Adipocyte (in vitro differentiated cells): ENCODE measurements at regions not wholly inside any gene's neighbourhood (a gene's known extent, or its start where the extent isn't known, plus 50 kb on each side); places are given as distances from the start of the nearest gene placed in this dataset.
"Not testable (repeated sequence)": the region's sequence is repeated elsewhere in the genome, so short reads cannot be mapped to it uniquely, and the experiment has no call there.

Experiments
- DNase-seq: peaks from one replicate; pipeline ENCODE4 v3.0.0-alpha.2; 2015; ENCODE audit warnings: low read depth
- H3K27me3 ChIP-seq: replicated peaks from 2 replicates; pipeline ENCODE4 v1.7.0; 2013; ENCODE audit warnings: mild to moderate bottlenecking, low read length, moderate library complexity; ENCODE audit not compliant: control insufficient read depth, insufficient read depth
- H3K36me3 ChIP-seq: 2 replicates; pipeline ENCODE4 v1.7.0; 2013; ENCODE audit warnings: low read length, mild to moderate bottlenecking, moderate library complexity; ENCODE audit not compliant: control insufficient read depth, insufficient read depth, severe bottlenecking
- H3K4me1 ChIP-seq: 2 replicates; pipeline ENCODE4 v1.7.0; 2013; ENCODE audit warnings: mild to moderate bottlenecking, low read length, moderate library complexity; ENCODE audit not compliant: control insufficient read depth, insufficient read depth
- H3K4me3 ChIP-seq: 2 replicates; pipeline ENCODE4 v1.7.0; 2013; ENCODE audit warnings: mild to moderate bottlenecking, low read length, moderate library complexity
- H3K9ac ChIP-seq: 2 replicates; pipeline ENCODE4 v1.7.0; 2013; ENCODE audit warnings: mild to moderate bottlenecking, low read length, moderate library complexity
- H3K9me3 ChIP-seq: 2 replicates; pipeline ENCODE4 v1.7.0; 2013; ENCODE audit warnings: mild to moderate bottlenecking, low read length, moderate library complexity; ENCODE audit not compliant: control insufficient read depth

GRCh38 chr4:72901553-72901952 is 168.0 kb downstream of the COX18 start:
- no peaks in the 10 kb centered on the region for H3K27me3 ChIP-seq
- no peak overlapping the region for H3K9ac ChIP-seq
- H3K9me3 ChIP-seq: no peaks in the 10 kb centered on the region
- H3K4me1 ChIP-seq: peaks cover 14% of the 10 kb centered on the region
- no peak overlapping the region for H3K4me3 ChIP-seq
- no peak for DNase-seq
- H3K36me3 ChIP-seq: no peaks in the 10 kb centered on the region

- Histone ChIP-seq H3K4me1 (peaks cover 17% of the 10 kb centered on the region), H3K9ac (no peak overlapping the region), H3K9me3 (no peaks in the 10 kb centered on the region), H3K27me3 (no peaks in the 10 kb centered on the region), H3K4me3 (no peak overlapping the region), H3K36me3 (no peaks in the 10 kb centered on the region)
- DNase-seq: peak; percentile 33
Observed at GRCh38 chr4:72900952-72901351, 168.6 kb downstream of the COX18 start.

GRCh38 chr4:72899621-72900020 is 169.9 kb downstream of the COX18 start:
- Histone ChIP-seq H3K27me3 (no peaks in the 10 kb centered on the region), H3K4me1 (peaks cover 24% of the 10 kb centered on the region), H3K36me3 (no peaks in the 10 kb centered on the region), H3K9ac (no peak overlapping the region), H3K4me3 (no peak overlapping the region), H3K9me3 (no peaks in the 10 kb centered on the region)
- DNase-seq: no peak

- no peak for DNase-seq
- no peak overlapping the region for H3K4me3 ChIP-seq
- no peaks in the 10 kb centered on the region for H3K27me3 ChIP-seq
- peaks cover 24% of the 10 kb centered on the region for H3K4me1 ChIP-seq
- no peak overlapping the region for H3K9ac ChIP-seq
- H3K36me3 ChIP-seq: no peaks in the 10 kb centered on the region
- H3K9me3 ChIP-seq: no peaks in the 10 kb centered on the region
Observed at GRCh38 chr4:72899214-72899613, 170.3 kb downstream of the COX18 start.

- Histone ChIP-seq H3K27me3 (no peaks in the 10 kb centered on the region), H3K4me3 (no peak overlapping the region), H3K9ac (no peak overlapping the region), H3K9me3 (no peaks in the 10 kb centered on the region), H3K36me3 (no peaks in the 10 kb centered on the region), H3K4me1 (peaks cover 32% of the 10 kb centered on the region)
- DNase-seq: peak; percentile 93
Observed at GRCh38 chr4:72896515-72896914, 173.0 kb downstream of the COX18 start.

- DNase-seq: no peak
- Histone ChIP-seq H3K9me3 (no peaks in the 10 kb centered on the region), H3K4me3 (no peak overlapping the region), H3K27me3 (no peaks in the 10 kb centered on the region), H3K9ac (no peak overlapping the region), H3K36me3 (no peaks in the 10 kb centered on the region), H3K4me1 (peaks cover 26% of the 10 kb centered on the region)
Observed at GRCh38 chr4:72895408-72895807, 174.1 kb downstream of the COX18 start.

GRCh38 chr4:72893354-72894066 is 176.0 kb downstream of the COX18 start:
- H3K4me1 ChIP-seq: peaks cover 26% of the 10 kb centered on the region
- H3K9ac ChIP-seq: no peak overlapping the region
- peak; percentile 44 for DNase-seq
- H3K4me3 ChIP-seq: no peak overlapping the region
- H3K9me3 ChIP-seq: no peaks in the 10 kb centered on the region
- H3K27me3 ChIP-seq: no peaks in the 10 kb centered on the region
- H3K36me3 ChIP-seq: no peaks in the 10 kb centered on the region

GRCh38 chr4:72888331-72888730 is 181.2 kb downstream of the COX18 start:
- Histone ChIP-seq H3K9ac (no peak overlapping the region), H3K36me3 (no peaks in the 10 kb centered on the region), H3K4me3 (no peak overlapping the region), H3K27me3 (no peaks in the 10 kb centered on the region), H3K4me1 (peaks cover 4% of the 10 kb centered on the region), H3K9me3 (no peaks in the 10 kb centered on the region)
- DNase-seq: no peak

- Histone ChIP-seq H3K9me3 (no peaks in the 10 kb centered on the region), H3K36me3 (no peaks in the 10 kb centered on the region), H3K27me3 (no peaks in the 10 kb centered on the region), H3K4me3 (no peak overlapping the region), H3K9ac (no peak overlapping the region), H3K4me1 (no peaks in the 10 kb centered on the region)
- no peak for DNase-seq
Observed at GRCh38 chr4:72887152-72887551, 182.4 kb downstream of the COX18 start.

- no peaks in the 10 kb centered on the region for H3K36me3 ChIP-seq
- H3K4me3 ChIP-seq: no peak overlapping the region
- DNase-seq: peak; percentile 34
- no peaks in the 10 kb centered on the region for H3K4me1 ChIP-seq
- no peaks in the 10 kb centered on the region for H3K27me3 ChIP-seq
- H3K9ac ChIP-seq: no peak overlapping the region
- H3K9me3 ChIP-seq: no peaks in the 10 kb centered on the region
Observed at GRCh38 chr4:72886602-72887001, 182.9 kb downstream of the COX18 start.

- not testable (repeated sequence) for DNase-seq, H3K4me3 ChIP-seq, H3K36me3 ChIP-seq, H3K9me3 ChIP-seq, H3K27me3 ChIP-seq, H3K4me1 ChIP-seq, H3K9ac ChIP-seq
Observed at GRCh38 chr4:72884225-72884624, 185.3 kb downstream of the COX18 start.

GRCh38 chr4:72876946-72877345 is 192.6 kb downstream of the COX18 start:
- Histone ChIP-seq H3K9me3 (no peaks in the 10 kb centered on the region), H3K36me3 (no peaks in the 10 kb centered on the region), H3K9ac (no peak overlapping the region), H3K27me3 (no peaks in the 10 kb centered on the region), H3K4me1 (no peaks in the 10 kb centered on the region), H3K4me3 (no peak overlapping the region)
- DNase-seq: no peak
